Common myeloid progenitor, CD34-positive (primary cell): ENCODE measurements at regions not wholly inside any gene's neighbourhood (a gene's known extent, or its start where the extent isn't known, plus 50 kb on each side); places are given as distances from the start of the nearest gene placed in this dataset.

Experiments used
- CTCF ChIA-PET: fragments of 350-600 bp; sonication (Branson Sonifier 250); formaldehyde crosslinking; loops from one replicate; lab custom pipeline; 2021; ENCODE audit warnings: antibody characterized with exemption; lab: Charles Lee
- POLR2A ChIA-PET: fragments of 350-600 bp; sonication (Branson Sonifier 250); formaldehyde crosslinking; loops from one replicate; lab custom pipeline; 2021; ENCODE audit warnings: antibody characterized with exemption; lab: Charles Lee
- DNase-seq, 3 donors: peaks; one replicate each; pipeline versions ENCODE4 v3.0.0 to v3.0.0-alpha.2; 2013
- H3K27ac ChIP-seq, 2 experiments: 1 replicate in 1 of 2; 2 replicates in 1 of 2; pipeline ENCODE4 v1.7.0; 2013; ENCODE audit warnings: inconsistent platforms in 2 of 2, low read length in 2 of 2, mild to moderate bottlenecking in 2 of 2, low read depth in 1 of 2, moderate library complexity in 1 of 2; ENCODE audit not compliant: severe bottlenecking in 2 of 2, insufficient read depth in 1 of 2, poor library complexity in 1 of 2
- H3K27me3 ChIP-seq, 5 experiments: replicated peaks in 2 of 5; 1 replicate in 3 of 5; 2 replicates in 2 of 5; pipeline versions ENCODE4 v1.6.1 to v1.7.0; 2013; ENCODE audit warnings: low read length in 4 of 5, mild to moderate bottlenecking in 2 of 5, moderate library complexity in 2 of 5, inconsistent platforms in 1 of 5; ENCODE audit not compliant: insufficient read depth in 5 of 5, control insufficient read depth in 4 of 5
- H3K36me3 ChIP-seq, 4 experiments: 1 replicate in 2 of 4; 2 replicates in 2 of 4; pipeline versions ENCODE4 v1.6.1 to v1.7.0; 2013; ENCODE audit warnings: low read length in 3 of 4, control low read depth in 1 of 4, mild to moderate bottlenecking in 1 of 4; ENCODE audit not compliant: control insufficient read depth in 4 of 4, insufficient read depth in 4 of 4
- H3K4me1 ChIP-seq, 4 experiments: 1 replicate in 3 of 4; 2 replicates in 1 of 4; pipeline versions ENCODE4 v1.6.1 to v1.7.1; 2013; ENCODE audit warnings: low read length in 3 of 4, mild to moderate bottlenecking in 3 of 4, control low read depth in 1 of 4, inconsistent platforms in 1 of 4, moderate library complexity in 1 of 4; ENCODE audit not compliant: control insufficient read depth in 4 of 4, insufficient read depth in 4 of 4; ENCODE audit errors: control extremely low read depth in 1 of 4
- H3K4me3 ChIP-seq, 7 experiments: 1 replicate in 4 of 7; 2 replicates in 3 of 7; pipeline versions ENCODE4 v1.5.1 to v1.7.0; 2013; ENCODE audit warnings: mild to moderate bottlenecking in 7 of 7, low read length in 6 of 7, moderate library complexity in 6 of 7, inconsistent platforms in 2 of 7, low read depth in 2 of 7, control low read depth in 1 of 7; ENCODE audit not compliant: insufficient read depth in 4 of 7, control insufficient read depth in 1 of 7; ENCODE audit errors: extremely low read depth in 1 of 7
- H3K9me3 ChIP-seq, 5 experiments: 1 replicate in 4 of 5; 2 replicates in 1 of 5; pipeline versions ENCODE4 v1.6.1 to v1.7.1; 2013; ENCODE audit warnings: low read length in 4 of 5, mild to moderate bottlenecking in 2 of 5, inconsistent platforms in 1 of 5, low read depth in 1 of 5, moderate library complexity in 1 of 5; ENCODE audit not compliant: control insufficient read depth in 4 of 5, insufficient read depth in 2 of 5; ENCODE audit errors: control extremely low read depth in 1 of 5
- WGBS: methylation state at CpG from one replicate; pipeline ENCODE4 v1.1.5; 2013; ENCODE audit not compliant: insufficient coverage; 5-methylcytosine and 5-hydroxymethylcytosine counted together

- no peaks in the 10 kb centered on the region for H3K36me3 ChIP-seq
- CTCF ChIA-PET: no interaction called here
- POLR2A ChIA-PET: no interaction called here
- no peaks in the 10 kb centered on the region for H3K4me1 ChIP-seq
- 94% methylated on average over 2 of the region's 3 CpGs for WGBS
- no peaks in the 10 kb centered on the region for H3K27me3 ChIP-seq
- DNase-seq: no peak
- H3K9me3 ChIP-seq: no peaks in the 10 kb centered on the region
- no peak overlapping the region for H3K4me3 ChIP-seq
- H3K27ac ChIP-seq: no peak overlapping the region
These were observed 116.8 kb upstream of the SLC22A23 start for GRCh38 chr6:3573670-3574069.

GRCh38 chr6:3571836-3572235 is 115.0 kb upstream of the SLC22A23 start:
- Histone ChIP-seq H3K27me3 (no peaks in the 10 kb centered on the region), H3K4me1 (no peaks in the 10 kb centered on the region), H3K9me3 (no peaks in the 10 kb centered on the region), H3K4me3 (no peak overlapping the region), H3K36me3 (no peaks in the 10 kb centered on the region), H3K27ac (no peak overlapping the region)
- ChIA-PET POLR2A (no interaction called here), CTCF (no interaction called here)
- no peak for DNase-seq
- 88% methylated on average over 5 of the region's 9 CpGs for WGBS

DNA sequence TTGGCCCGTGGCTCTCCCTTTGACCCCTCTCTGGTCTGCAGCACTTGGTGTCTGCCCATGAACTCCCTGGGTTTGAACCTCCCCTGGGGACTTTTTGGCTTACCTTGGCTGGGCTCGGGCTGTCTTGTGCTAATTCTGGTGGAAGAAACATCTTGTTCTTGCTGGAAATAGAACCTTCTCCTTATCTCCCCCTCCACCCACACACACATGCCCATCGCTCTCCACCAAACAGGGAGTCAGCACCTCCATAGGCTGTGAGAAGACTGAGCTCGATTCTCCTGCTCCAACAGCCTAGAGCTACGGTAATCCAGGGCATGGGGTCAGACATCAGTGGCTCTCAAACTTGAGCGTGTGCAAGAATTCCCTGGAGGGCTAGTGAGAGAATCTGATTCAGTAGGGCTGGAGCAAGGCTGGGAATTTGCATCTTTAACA is 114.4 kb upstream of the SLC22A23 start:
- Histone ChIP-seq H3K4me3 (no peak overlapping the region), H3K27ac (no peak overlapping the region), H3K9me3 (no peaks in the 10 kb centered on the region), H3K27me3 (no peaks in the 10 kb centered on the region), H3K4me1 (no peaks in the 10 kb centered on the region), H3K36me3 (no peaks in the 10 kb centered on the region)
- no peak for DNase-seq
- 90% methylated on average over 4 of the region's 6 CpGs for WGBS
- CTCF ChIA-PET: no interaction called here
- POLR2A ChIA-PET: no interaction called here

- H3K4me3 ChIP-seq: no peak overlapping the region
- ChIA-PET CTCF (no interaction called here), POLR2A (no interaction called here)
- H3K4me1 ChIP-seq: no peaks in the 10 kb centered on the region
- no peak overlapping the region for H3K27ac ChIP-seq
- no peaks in the 10 kb centered on the region for H3K9me3 ChIP-seq
- WGBS: 83% methylated on average over 1 of the region's 1 CpG
- no peaks in the 10 kb centered on the region for H3K36me3 ChIP-seq
- no peak for DNase-seq
- no peaks in the 10 kb centered on the region for H3K27me3 ChIP-seq
These were observed 113.0 kb upstream of the SLC22A23 start for GRCh38 chr6:3569816-3570215.

DNA sequence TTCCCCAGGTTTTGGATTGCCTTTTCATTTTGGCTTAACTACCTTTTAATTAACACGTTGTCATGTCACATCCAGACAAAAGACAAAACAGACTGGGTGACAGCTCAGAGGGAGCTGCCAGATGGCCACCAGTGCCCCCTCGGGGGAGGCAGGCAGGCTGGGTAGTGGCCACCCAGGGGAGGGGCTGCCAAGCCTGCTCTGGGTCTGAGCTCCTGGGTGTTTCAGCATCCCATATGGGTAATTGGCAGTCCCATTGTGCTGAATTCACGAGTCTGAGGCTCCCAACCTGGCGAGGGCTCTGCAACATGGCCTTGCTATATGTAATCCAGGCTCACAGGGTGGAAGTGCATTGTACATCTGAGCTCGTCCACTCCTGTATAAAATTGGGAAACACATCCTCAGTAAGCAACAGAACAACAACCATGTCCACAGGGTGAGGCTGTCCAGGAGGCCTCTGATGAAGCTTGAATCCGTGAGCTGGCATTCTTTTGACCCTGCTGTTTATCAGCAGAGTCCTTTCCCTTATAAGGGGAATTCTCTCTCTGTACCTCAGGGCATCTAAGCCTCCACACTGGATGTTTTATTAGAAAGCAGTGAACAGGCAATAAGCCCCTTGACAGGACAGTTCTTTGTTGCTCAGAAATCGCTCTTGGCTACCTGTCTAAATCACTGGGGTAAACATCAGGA is 111.7 kb upstream of the SLC22A23 start:
- H3K27ac ChIP-seq: no peak overlapping the region
- H3K36me3 ChIP-seq: no peaks in the 10 kb centered on the region
- 92% methylated on average over 7 of the region's 7 CpGs for WGBS
- POLR2A ChIA-PET: no interaction called here
- H3K27me3 ChIP-seq: no peaks in the 10 kb centered on the region
- CTCF ChIA-PET: no interaction called here
- peaks cover 0 to 5% (median 0%) of the 10 kb centered on the region in 4 experiments for H3K4me1 ChIP-seq
- H3K9me3 ChIP-seq: no peaks in the 10 kb centered on the region
- H3K4me3 ChIP-seq: no peak overlapping the region
- DNase-seq: no peak

DNA sequence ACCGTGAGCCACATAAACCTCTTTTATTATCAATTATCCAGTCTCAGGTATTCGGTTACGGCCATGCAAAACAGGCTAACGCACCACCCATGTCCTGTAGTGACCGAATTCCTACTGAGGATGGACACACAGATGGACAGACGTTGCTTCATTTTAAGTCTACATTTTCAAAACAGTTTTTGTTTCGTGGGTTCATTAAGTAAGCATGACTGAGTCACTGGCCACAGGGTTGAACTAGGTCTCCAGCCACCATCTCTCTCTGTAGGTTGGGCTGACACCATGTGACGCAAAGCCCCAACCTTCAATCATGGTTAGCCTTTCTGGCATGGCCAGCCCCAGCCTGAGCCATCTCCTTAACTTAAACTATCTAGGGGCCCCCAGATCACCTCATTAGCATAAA is 110.0 kb upstream of the SLC22A23 start:
- whole genome bisulfite sequencing: 91% methylated on average over 8 of the region's 8 CpGs
- Histone ChIP-seq H3K27ac (no peak overlapping the region), H3K36me3 (no peaks in the 10 kb centered on the region), H3K9me3 (no peaks in the 10 kb centered on the region), H3K27me3 (no peaks in the 10 kb centered on the region), H3K4me1 (peaks cover 0 to 14% (median 0%) of the 10 kb centered on the region in 4 experiments), H3K4me3 (no peak overlapping the region)
- ChIA-PET CTCF (no interaction called here), POLR2A (no interaction called here)
- no peak for DNase-seq

GRCh38 chr6:3565291-3565690 is 108.4 kb upstream of the SLC22A23 start:
- Histone ChIP-seq H3K36me3 (no peaks in the 10 kb centered on the region), H3K4me3 (no peak overlapping the region), H3K27me3 (no peaks in the 10 kb centered on the region), H3K9me3 (no peaks in the 10 kb centered on the region), H3K27ac (no peak overlapping the region), H3K4me1 (peaks cover 0 to 16% (median 0%) of the 10 kb centered on the region in 4 experiments)
- ChIA-PET POLR2A (no interaction called here), CTCF (no interaction called here)
- WGBS: 100% methylated on average over 2 of the region's 3 CpGs
- DNase-seq: no peak
